NT2/D1 (cell line): ENCODE measurements at regions not wholly inside any gene's neighbourhood (a gene's known extent, or its start where the extent isn't known, plus 50 kb on each side); places are given as distances from the start of the nearest gene placed in this dataset.

Experiments used
- DNase-seq: peaks from one replicate; pipeline ENCODE4 v3.0.0-alpha.2; 2011; ENCODE audit warnings: low read depth, low spot score
- H3K27me3 ChIP-seq: 2 replicates; pipeline ENCODE4 v1.6.0; 2011; ENCODE audit warnings: mild to moderate bottlenecking; ENCODE audit not compliant: insufficient read length, insufficient read depth
- H3K36me3 ChIP-seq: 2 replicates; pipeline ENCODE4 v1.6.1; 2011; ENCODE audit warnings: mild to moderate bottlenecking, low read length, mixed read lengths; ENCODE audit not compliant: insufficient read depth, insufficient read length
- H3K4me1 ChIP-seq: 2 replicates; pipeline ENCODE4 v1.5.1; 2011; ENCODE audit not compliant: insufficient read depth, insufficient read length
- H3K4me3 ChIP-seq: 2 replicates; pipeline ENCODE4 v1.5.1; 2011; ENCODE audit warnings: low read depth; ENCODE audit not compliant: insufficient read length
- H3K9ac ChIP-seq: 2 replicates; pipeline ENCODE4 v1.6.0; 2011; ENCODE audit warnings: low read depth; ENCODE audit not compliant: insufficient read length
- H3K9me3 ChIP-seq: 2 replicates; pipeline ENCODE4 v1.5.1; 2011; ENCODE audit warnings: mild to moderate bottlenecking, low read length; ENCODE audit not compliant: insufficient read depth
- SUZ12 ChIP-seq: IDR thresholded peaks from 2 replicates; pipeline ENCODE4 v1.6.1; 2011; ENCODE audit not compliant: insufficient read length, insufficient read depth; ENCODE audit errors: extremely low read depth
- YY1 ChIP-seq: IDR thresholded peaks from 2 replicates; pipeline ENCODE4 v1.6.1; 2011; ENCODE audit not compliant: insufficient read length, insufficient read depth
- ZNF274 ChIP-seq: IDR thresholded peaks from 2 replicates; pipeline ENCODE4 v1.6.1; 2011; ENCODE audit warnings: mild to moderate bottlenecking, low read depth, low read length

- TF ChIP-seq SUZ12 (no peak), ZNF274 (no peak), YY1 (no peak)
- Histone ChIP-seq H3K4me3 (no peak overlapping the region), H3K27me3 (no peaks in the 10 kb centered on the region), H3K4me1 (no peaks in the 10 kb centered on the region), H3K9ac (no peak overlapping the region), H3K36me3 (no peaks in the 10 kb centered on the region), H3K9me3 (no peaks in the 10 kb centered on the region)
- no peak for DNase-seq
Measured at GRCh38 chr6:78300885-78301284, 566.5 kb upstream of the IRAK1BP1 start.

DNA sequence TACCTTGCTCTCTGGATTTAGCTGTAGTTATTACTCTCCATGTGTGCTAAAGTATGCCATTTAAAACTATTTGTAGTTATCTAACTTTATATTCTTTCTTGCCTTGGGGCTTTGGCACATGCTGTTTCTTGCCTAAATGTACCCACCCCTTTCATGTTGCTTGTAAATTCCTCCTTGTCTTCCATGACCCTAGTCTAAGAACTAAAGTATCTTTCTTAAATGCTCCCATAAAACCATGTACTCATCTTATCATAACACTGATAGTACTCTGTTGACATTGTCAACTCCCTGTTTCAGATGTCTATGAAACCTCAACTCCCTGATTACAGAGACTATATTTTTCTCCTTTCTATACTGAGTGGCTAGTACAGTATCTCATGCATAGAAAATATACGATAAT lies 564.9 kb upstream of the IRAK1BP1 start:
- no peak overlapping the region for H3K9ac ChIP-seq
- TF ChIP-seq SUZ12 (no peak), YY1 (no peak), ZNF274 (no peak)
- no peaks in the 10 kb centered on the region for H3K27me3 ChIP-seq
- DNase-seq = no peak
- H3K4me1 ChIP-seq = no peaks in the 10 kb centered on the region
- H3K36me3 ChIP-seq = no peaks in the 10 kb centered on the region
- H3K9me3 ChIP-seq = no peaks in the 10 kb centered on the region
- no peak overlapping the region for H3K4me3 ChIP-seq

DNA sequence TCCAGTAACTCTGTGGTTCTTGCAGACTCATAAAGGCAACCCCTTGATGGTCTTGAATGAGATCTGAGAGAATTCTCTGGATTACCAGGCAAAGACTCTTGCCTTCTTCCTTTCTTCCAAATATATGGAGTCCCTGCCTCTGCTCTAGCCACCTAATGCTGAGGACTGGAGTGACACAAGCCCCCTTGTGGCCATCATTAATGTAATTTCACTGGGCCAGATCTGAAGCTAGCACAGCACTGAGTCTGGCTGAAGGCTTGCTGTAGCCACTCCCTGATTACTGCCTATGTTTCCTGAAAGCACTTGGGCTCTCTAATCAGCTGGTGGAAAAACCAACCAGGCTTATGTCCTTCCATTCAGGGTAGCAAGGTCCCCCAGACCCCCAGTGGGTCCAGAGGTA lies 559.3 kb upstream of the IRAK1BP1 start:
- Histone ChIP-seq H3K27me3 (no peaks in the 10 kb centered on the region), H3K36me3 (no peaks in the 10 kb centered on the region)

GRCh38 chr6:78322068-78322845 lies 545.1 kb upstream of the IRAK1BP1 start:
- Histone ChIP-seq H3K9me3 (no peaks in the 10 kb centered on the region), H3K4me1 (no peaks in the 10 kb centered on the region), H3K9ac (no peak overlapping the region), H3K4me3 (no peak overlapping the region), H3K27me3 (no peaks in the 10 kb centered on the region), H3K36me3 (no peaks in the 10 kb centered on the region)
- no peak for TF ChIP-seq SUZ12
- no peak for TF ChIP-seq YY1
- TF ChIP-seq ZNF274 = no peak
- no peak for DNase-seq

More for the DNA sequence above, 559.3 kb upstream of the IRAK1BP1 start:
- Histone ChIP-seq H3K4me1 (no peaks in the 10 kb centered on the region), H3K4me3 (no peak overlapping the region), H3K9me3 (no peaks in the 10 kb centered on the region), H3K9ac (no peak overlapping the region)
- TF ChIP-seq ZNF274 (no peak), YY1 (no peak)
- DNase-seq = peak; percentile 33

GRCh38 chr6:78324213-78324612 lies 543.1 kb upstream of the IRAK1BP1 start:
- Histone ChIP-seq H3K9ac (no peak overlapping the region), H3K27me3 (no peaks in the 10 kb centered on the region), H3K9me3 (no peaks in the 10 kb centered on the region), H3K36me3 (no peaks in the 10 kb centered on the region), H3K4me3 (no peak overlapping the region), H3K4me1 (no peaks in the 10 kb centered on the region)
- no peak for TF ChIP-seq YY1
- no peak for TF ChIP-seq SUZ12
- no peak for TF ChIP-seq ZNF274
- DNase-seq = no peak

- H3K4me1 ChIP-seq = no peaks in the 10 kb centered on the region
- H3K36me3 ChIP-seq = no peaks in the 10 kb centered on the region
- no peaks in the 10 kb centered on the region for H3K9me3 ChIP-seq
- no peak for TF ChIP-seq YY1
- no peak for TF ChIP-seq SUZ12
- TF ChIP-seq ZNF274 = no peak
- no peak for DNase-seq
- no peak overlapping the region for H3K4me3 ChIP-seq
- H3K27me3 ChIP-seq = no peaks in the 10 kb centered on the region
- H3K9ac ChIP-seq = no peak overlapping the region
Measured at GRCh38 chr6:78340755-78341154, 526.6 kb upstream of the IRAK1BP1 start.

GRCh38 chr6:78345882-78346281 lies 521.5 kb upstream of the IRAK1BP1 start:
- Histone ChIP-seq H3K27me3 (no peaks in the 10 kb centered on the region), H3K9ac (no peak overlapping the region), H3K4me3 (no peak overlapping the region), H3K4me1 (no peaks in the 10 kb centered on the region), H3K9me3 (no peaks in the 10 kb centered on the region), H3K36me3 (no peaks in the 10 kb centered on the region)
- DNase-seq = peak; percentile 3
- TF ChIP-seq ZNF274 = no peak
- no peak for TF ChIP-seq SUZ12
- TF ChIP-seq YY1 = no peak

DNA sequence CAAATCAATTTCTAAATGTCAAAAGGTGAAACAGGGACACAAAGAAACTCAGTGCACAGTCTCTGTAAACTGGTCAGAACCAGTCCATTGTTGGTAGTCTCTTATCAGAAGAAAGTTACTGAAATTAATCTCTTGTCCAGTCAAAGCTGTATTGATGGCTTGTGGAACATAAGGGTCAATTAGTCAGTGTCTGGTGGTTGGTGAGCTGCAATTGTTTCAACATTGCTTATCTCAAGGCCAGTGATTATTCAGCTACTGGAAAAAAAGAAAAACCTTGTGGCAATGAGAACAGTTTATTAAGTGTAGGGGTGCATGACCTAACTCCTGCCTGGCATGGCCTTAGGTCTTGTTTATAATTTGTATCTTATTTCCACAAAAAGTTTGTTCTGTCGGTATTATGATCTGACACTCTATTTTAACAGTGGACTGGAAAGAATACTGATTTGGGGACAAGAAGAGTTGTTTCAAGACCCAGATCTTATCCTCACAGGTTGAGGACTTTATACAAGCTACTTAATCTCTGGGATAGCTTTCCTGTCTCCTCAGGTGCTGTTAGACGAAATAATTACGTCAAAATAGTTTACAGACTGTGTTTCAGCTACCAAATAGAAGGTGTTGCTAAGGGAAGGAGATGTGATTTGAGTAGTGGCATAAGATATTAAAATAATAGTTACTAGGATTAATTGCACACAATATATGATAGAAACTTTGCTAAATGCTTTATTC lies 520.0 kb upstream of the IRAK1BP1 start:
- no peak overlapping the region for H3K9ac ChIP-seq
- no peaks in the 10 kb centered on the region for H3K36me3 ChIP-seq
- TF ChIP-seq SUZ12 (no peak), YY1 (no peak), ZNF274 (no peak)
- no peaks in the 10 kb centered on the region for H3K9me3 ChIP-seq
- H3K27me3 ChIP-seq = no peaks in the 10 kb centered on the region
- H3K4me3 ChIP-seq = no peak overlapping the region
- H3K4me1 ChIP-seq = no peaks in the 10 kb centered on the region
- no peak for DNase-seq
